ENCODE measurements at regions not wholly inside any gene's neighbourhood (a gene's known extent, or its start where the extent isn't known, plus 50 kb on each side); places are given as distances from the start of the nearest gene placed in this dataset.

GRCh38 chr12:77160931-77161330 is 95.6 kb upstream of the E2F7 start:
- no peaks in the 10 kb centered on the region for H3K4me1 ChIP-seq (ENCODE audit: insufficient read depth, low read length)

DNA sequence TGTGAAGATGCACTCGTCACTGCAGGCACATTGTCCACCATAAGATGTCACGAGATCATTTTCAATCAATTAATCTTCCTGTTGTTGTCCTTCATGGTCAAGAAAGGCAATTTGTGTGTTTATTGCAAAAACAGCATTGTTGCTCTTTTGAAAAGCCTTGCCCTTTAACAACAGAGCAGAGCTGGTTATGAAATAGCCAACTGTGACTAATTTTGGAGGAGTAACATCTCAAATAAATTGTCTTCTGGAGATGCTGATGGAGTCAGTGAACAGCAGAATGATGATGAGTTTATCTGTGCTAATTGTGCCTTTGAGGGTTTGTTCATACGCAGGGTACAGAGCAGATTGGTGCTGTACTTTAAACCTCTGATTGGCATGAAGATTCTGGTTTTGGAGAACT is 88.3 kb upstream of the E2F7 start:
- H3K27me3 Mint-ChIP-seq: no peaks in the 10 kb centered on the region
- H3K27ac Mint-ChIP-seq: no peak overlapping the region
- no peak overlapping the region for H3K4me3 Mint-ChIP-seq
- no peaks in the 10 kb centered on the region for H3K27me3 ChIP-seq (ENCODE audit: control insufficient read depth in 1 of 2, insufficient read depth in 2 of 2, low read length in 2 of 2)
- H3K36me3 ChIP-seq (ENCODE audit: insufficient read depth, low read length): no peaks in the 10 kb centered on the region
- H3K36me3 Mint-ChIP-seq (ENCODE audit: low read depth): no peaks in the 10 kb centered on the region
- H3K4me1 Mint-ChIP-seq (ENCODE audit: low read depth): no peaks in the 10 kb centered on the region
- no peak overlapping the region for H3K4me3 ChIP-seq (ENCODE audit: low read length)
- no peaks in the 10 kb centered on the region for H3K4me1 ChIP-seq (ENCODE audit: insufficient read depth, low read length)
- ATAC-seq (ENCODE audit: poor library complexity) (no peak), DNase-seq (no peak)
- ChIA-PET POLR2A (no interaction called here), CTCF (no interaction called here)
- H3K27ac ChIP-seq (ENCODE audit: low read depth in 1 of 2, low read length in 2 of 2): no peak overlapping the region
- intact Hi-C loops (cut with DNase I, micrococcal nuclease): no loop called here
- TF ChIP-seq, protein P1, sequence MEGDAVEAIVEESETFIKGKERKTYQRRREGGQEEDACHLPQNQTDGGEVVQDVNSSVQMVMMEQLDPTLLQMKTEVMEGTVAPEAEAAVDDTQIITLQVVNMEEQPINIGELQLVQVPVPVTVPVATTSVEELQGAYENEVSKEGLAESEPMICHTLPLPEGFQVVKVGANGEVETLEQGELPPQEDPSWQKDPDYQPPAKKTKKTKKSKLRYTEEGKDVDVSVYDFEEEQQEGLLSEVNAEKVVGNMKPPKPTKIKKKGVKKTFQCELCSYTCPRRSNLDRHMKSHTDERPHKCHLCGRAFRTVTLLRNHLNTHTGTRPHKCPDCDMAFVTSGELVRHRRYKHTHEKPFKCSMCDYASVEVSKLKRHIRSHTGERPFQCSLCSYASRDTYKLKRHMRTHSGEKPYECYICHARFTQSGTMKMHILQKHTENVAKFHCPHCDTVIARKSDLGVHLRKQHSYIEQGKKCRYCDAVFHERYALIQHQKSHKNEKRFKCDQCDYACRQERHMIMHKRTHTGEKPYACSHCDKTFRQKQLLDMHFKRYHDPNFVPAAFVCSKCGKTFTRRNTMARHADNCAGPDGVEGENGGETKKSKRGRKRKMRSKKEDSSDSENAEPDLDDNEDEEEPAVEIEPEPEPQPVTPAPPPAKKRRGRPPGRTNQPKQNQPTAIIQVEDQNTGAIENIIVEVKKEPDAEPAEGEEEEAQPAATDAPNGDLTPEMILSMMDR (IDR thresholded peaks at IDR 0.05): no peak
- H3K9me3 ChIP-seq (ENCODE audit: control insufficient read depth in 1 of 2, insufficient read depth in 1 of 2, low read length in 2 of 2): no peaks in the 10 kb centered on the region
- peaks cover 2% of the 10 kb centered on the region for H3K9me3 Mint-ChIP-seq

More at GRCh38 chr12:77160931-77161330, 95.6 kb upstream of the E2F7 start:
- Histone ChIP-seq H3K27me3 (ENCODE audit: control insufficient read depth in 1 of 2, insufficient read depth in 2 of 2, low read length in 2 of 2) (no peaks in the 10 kb centered on the region), H3K36me3 (ENCODE audit: insufficient read depth, low read length) (no peaks in the 10 kb centered on the region), H3K27ac (ENCODE audit: low read depth in 1 of 2, low read length in 2 of 2) (no peak overlapping the region), H3K9me3 (ENCODE audit: control insufficient read depth in 1 of 2, insufficient read depth in 1 of 2, low read length in 2 of 2) (no peaks in the 10 kb centered on the region), H3K4me3 (ENCODE audit: low read length) (no peak overlapping the region)
- TF ChIP-seq, protein P1 (IDR thresholded peaks at IDR 0.05): no peak
- Mint-ChIP-seq H3K27me3 (no peaks in the 10 kb centered on the region), H3K4me1 (ENCODE audit: low read depth) (no peaks in the 10 kb centered on the region), H3K9me3 (peaks cover 2% of the 10 kb centered on the region), H3K4me3 (no peak overlapping the region), H3K27ac (no peak overlapping the region), H3K36me3 (ENCODE audit: low read depth) (no peaks in the 10 kb centered on the region)
- CTCF ChIA-PET: no interaction called here
- ATAC-seq (ENCODE audit: poor library complexity) (no peak), DNase-seq (no peak)
- intact Hi-C loops (cut with DNase I, micrococcal nuclease): no loop called here
- POLR2A ChIA-PET: no interaction called here

GRCh38 chr12:77152623-77153193 is 87.3 kb upstream of the E2F7 start:
- CTCF ChIA-PET: no interaction called here
- POLR2A ChIA-PET: no interaction called here
- Mint-ChIP-seq H3K27me3 (no peaks in the 10 kb centered on the region), H3K36me3 (ENCODE audit: low read depth) (no peaks in the 10 kb centered on the region), H3K4me3 (no peak overlapping the region), H3K27ac (no peak overlapping the region), H3K4me1 (ENCODE audit: low read depth) (no peaks in the 10 kb centered on the region), H3K9me3 (peaks cover under 1% of the 10 kb centered on the region)
- H3K27me3 ChIP-seq (ENCODE audit: control insufficient read depth in 1 of 2, insufficient read depth in 2 of 2, low read length in 2 of 2): no peaks in the 10 kb centered on the region
- H3K36me3 ChIP-seq (ENCODE audit: insufficient read depth, low read length): no peaks in the 10 kb centered on the region
- no peak overlapping the region for H3K4me3 ChIP-seq (ENCODE audit: low read length)
- DNase-seq (no peak), ATAC-seq (ENCODE audit: poor library complexity) (no peak)
- intact Hi-C loops (cut with DNase I, micrococcal nuclease): no loop called here
- no peaks in the 10 kb centered on the region for H3K9me3 ChIP-seq (ENCODE audit: control insufficient read depth in 1 of 2, insufficient read depth in 1 of 2, low read length in 2 of 2)
- no peaks in the 10 kb centered on the region for H3K4me1 ChIP-seq (ENCODE audit: insufficient read depth, low read length)
- no peak overlapping the region for H3K27ac ChIP-seq (ENCODE audit: low read depth in 1 of 2, low read length in 2 of 2)
- TF ChIP-seq, protein P1 (IDR thresholded peaks at IDR 0.05): no peak

Measured in CD4-positive, alpha-beta T cell (primary cell).